DND-41 (cell line): ENCODE measurements at regions not wholly inside any gene's neighbourhood (a gene's known extent, or its start where the extent isn't known, plus 50 kb on each side); places are given as distances from the start of the nearest gene placed in this dataset.

Experiments used
- ATAC-seq: fragments of 200-7000 bp; cut with Tn5 transposase; 3 replicates; pipeline ENCODE4 v1.9.1; 2021; ENCODE audit warnings: low read depth; ENCODE audit not compliant: insufficient read depth
- DNase-seq: peaks from one replicate; pipeline ENCODE4 v3.0.0-alpha.2; 2020
- H2AFZ ChIP-seq: 2 replicates; pipeline ENCODE4 v1.6.0; 2012; ENCODE audit warnings: low read depth, low read length
- H3K27ac ChIP-seq: 2 replicates; pipeline ENCODE4 v1.5.1; 2012; ENCODE audit warnings: low read length, inconsistent platforms
- H3K27me3 ChIP-seq: fragments of 200-600 bp; sonication (generic); 2 replicates; pipeline ENCODE4 v1.6.0; 2012; ENCODE audit warnings: low read length, mild to moderate bottlenecking, inconsistent platforms; ENCODE audit not compliant: insufficient read depth, poor library complexity
- H3K36me3 ChIP-seq: 2 replicates; pipeline ENCODE4 v1.5.1; 2012; ENCODE audit warnings: low read length, inconsistent platforms; ENCODE audit not compliant: insufficient read depth
- H3K4me1 ChIP-seq: 2 replicates; pipeline ENCODE4 v1.5.1; 2012; ENCODE audit warnings: mild to moderate bottlenecking, low read length; ENCODE audit not compliant: insufficient read depth
- H3K4me2 ChIP-seq: 2 replicates; pipeline ENCODE4 v1.6.0; 2012; ENCODE audit warnings: mild to moderate bottlenecking, moderate library complexity, low read length, inconsistent platforms; ENCODE audit not compliant: insufficient read depth
- H3K4me3 ChIP-seq, 2 experiments: fragments of 200-600 bp in 1 of 2; shearing (Covaris generic) in 1 of 2; 2 replicates each; pipeline ENCODE4 v1.5.1; 2012 to 2016; ENCODE audit warnings: inconsistent platforms in 2 of 2, low read length in 2 of 2, mild to moderate bottlenecking in 2 of 2, low read depth in 1 of 2, moderate library complexity in 1 of 2
- H3K79me2 ChIP-seq: 2 replicates; pipeline ENCODE4 v1.6.0; 2012; ENCODE audit warnings: low read length, inconsistent platforms; ENCODE audit not compliant: insufficient read depth
- H3K9ac ChIP-seq: 2 replicates; pipeline ENCODE4 v1.6.0; 2012; ENCODE audit warnings: low read depth, mild to moderate bottlenecking, inconsistent platforms, low read length, moderate library complexity
- H3K9me3 ChIP-seq: 2 replicates; pipeline ENCODE4 v1.5.1; 2012; ENCODE audit warnings: low read length, moderate library complexity, mild to moderate bottlenecking, inconsistent platforms; ENCODE audit not compliant: insufficient read depth, severe bottlenecking
- H4K20me1 ChIP-seq: 2 replicates; pipeline ENCODE4 v1.6.0; 2012; ENCODE audit warnings: low read length; ENCODE audit not compliant: insufficient read depth
- CTCF ChIP-seq: IDR thresholded peaks from 2 replicates; pipeline ENCODE4 v1.5.1; 2012; ENCODE audit warnings: borderline replicate concordance, low read length, moderate library complexity, mild to moderate bottlenecking; ENCODE audit not compliant: poor library complexity, severe bottlenecking; ENCODE audit errors: extremely low read depth
- EZH2 ChIP-seq: IDR thresholded peaks from 3 replicates; pipeline ENCODE4 v1.6.1; 2012; ENCODE audit warnings: borderline replicate concordance, low read depth, mild to moderate bottlenecking, moderate library complexity, low read length, inconsistent platforms; ENCODE audit not compliant: severe bottlenecking

- DNase-seq: no peak
- Histone ChIP-seq H3K36me3 (no peaks in the 10 kb centered on the region), H3K9ac (no peak overlapping the region), H3K27me3 (no peaks in the 10 kb centered on the region), H2AFZ (no peak overlapping the region), H3K4me3 (no peak overlapping the region), H3K9me3 (peaks cover 24% of the 10 kb centered on the region), H3K4me2 (no peak overlapping the region), H4K20me1 (no peaks in the 10 kb centered on the region), H3K79me2 (no peaks in the 10 kb centered on the region), H3K27ac (no peak overlapping the region), H3K4me1 (no peaks in the 10 kb centered on the region)
- ATAC-seq: no peak
- no peak for TF ChIP-seq EZH2
- TF ChIP-seq CTCF: no peak
Observed at GRCh38 chr2:62277688-62278087, 81.8 kb downstream of the B3GNT2 start.
